HUES6 (cell line): ENCODE measurements at regions not wholly inside any gene's neighbourhood (a gene's known extent, or its start where the extent isn't known, plus 50 kb on each side); places are given as distances from the start of the nearest gene placed in this dataset.

ENCODE experiments used
- H3K27ac ChIP-seq: 2 replicates; pipeline ENCODE4 v1.7.0; 2013; ENCODE audit warnings: low read depth, mild to moderate bottlenecking, low read length, inconsistent platforms
- H3K27me3 ChIP-seq: 2 replicates; pipeline ENCODE4 v1.6.1; 2013; ENCODE audit warnings: low read length; ENCODE audit not compliant: control insufficient read depth, insufficient read depth
- H3K36me3 ChIP-seq: 2 replicates; pipeline ENCODE4 v1.6.1; 2013; ENCODE audit warnings: low read length; ENCODE audit not compliant: control insufficient read depth, insufficient read depth
- H3K4me1 ChIP-seq: 2 replicates; pipeline ENCODE4 v1.6.1; 2013; ENCODE audit warnings: low read length; ENCODE audit not compliant: control insufficient read depth, insufficient read depth
- H3K4me3 ChIP-seq: 2 replicates; pipeline ENCODE4 v1.5.1; 2013; ENCODE audit warnings: low read depth, low read length
- H3K9ac ChIP-seq: one replicate; pipeline ENCODE4 v1.6.1; 2013; ENCODE audit warnings: mild to moderate bottlenecking, low read length
- H3K9me3 ChIP-seq: 2 replicates; pipeline ENCODE4 v1.6.1; 2013; ENCODE audit warnings: low read depth, low read length; ENCODE audit not compliant: control insufficient read depth, insufficient read depth

GRCh38 chr14:53711205-53711604, 245.4 kb downstream of the BMP4 start:
- Histone ChIP-seq H3K4me3 (no peak overlapping the region), H3K9ac (no peak overlapping the region), H3K27ac (no peak overlapping the region), H3K4me1 (no peaks in the 10 kb centered on the region), H3K36me3 (no peaks in the 10 kb centered on the region), H3K27me3 (no peaks in the 10 kb centered on the region), H3K9me3 (no peaks in the 10 kb centered on the region)

- H3K9me3 ChIP-seq: no peaks in the 10 kb centered on the region
- no peaks in the 10 kb centered on the region for H3K27me3 ChIP-seq
- H3K36me3 ChIP-seq: no peaks in the 10 kb centered on the region
- no peak overlapping the region for H3K9ac ChIP-seq
- H3K4me3 ChIP-seq: no peak overlapping the region
- H3K27ac ChIP-seq: no peak overlapping the region
- no peaks in the 10 kb centered on the region for H3K4me1 ChIP-seq
Observed at GRCh38 chr14:53710615-53711014, 246.0 kb downstream of the BMP4 start.

GRCh38 chr14:53709381-53709780, 247.2 kb downstream of the BMP4 start:
- H3K27me3 ChIP-seq: no peaks in the 10 kb centered on the region
- H3K4me1 ChIP-seq: no peaks in the 10 kb centered on the region
- no peak overlapping the region for H3K4me3 ChIP-seq
- no peak overlapping the region for H3K9ac ChIP-seq
- no peak overlapping the region for H3K27ac ChIP-seq
- no peaks in the 10 kb centered on the region for H3K36me3 ChIP-seq
- no peaks in the 10 kb centered on the region for H3K9me3 ChIP-seq

- H3K36me3 ChIP-seq: no peaks in the 10 kb centered on the region
- H3K4me1 ChIP-seq: no peaks in the 10 kb centered on the region
- H3K27me3 ChIP-seq: no peaks in the 10 kb centered on the region
- H3K9ac ChIP-seq: no peak overlapping the region
- no peak overlapping the region for H3K27ac ChIP-seq
- no peaks in the 10 kb centered on the region for H3K9me3 ChIP-seq
- no peak overlapping the region for H3K4me3 ChIP-seq
Observed at GRCh38 chr14:53703457-53703856, 253.2 kb downstream of the BMP4 start.

- no peak overlapping the region for H3K4me3 ChIP-seq
- H3K4me1 ChIP-seq: no peaks in the 10 kb centered on the region
- H3K27me3 ChIP-seq: no peaks in the 10 kb centered on the region
- H3K27ac ChIP-seq: no peak overlapping the region
- H3K9me3 ChIP-seq: no peaks in the 10 kb centered on the region
- no peak overlapping the region for H3K9ac ChIP-seq
- no peaks in the 10 kb centered on the region for H3K36me3 ChIP-seq
Observed at GRCh38 chr14:53701108-53701875, 255.3 kb downstream of the BMP4 start.

- no peak overlapping the region for H3K27ac ChIP-seq
Observed at GRCh38 chr14:53696217-53696965, 260.2 kb downstream of the BMP4 start.

GRCh38 chr14:53695692-53696214, 260.9 kb downstream of the BMP4 start:
- H3K9ac ChIP-seq: no peak overlapping the region

More at GRCh38 chr14:53696217-53696965, 260.2 kb downstream of the BMP4 start:
- no peak overlapping the region for H3K4me3 ChIP-seq
- no peaks in the 10 kb centered on the region for H3K27me3 ChIP-seq
- H3K4me1 ChIP-seq: no peaks in the 10 kb centered on the region
- H3K9ac ChIP-seq: no peak overlapping the region
- H3K9me3 ChIP-seq: no peaks in the 10 kb centered on the region
- no peaks in the 10 kb centered on the region for H3K36me3 ChIP-seq

GRCh38 chr14:53692885-53693284, 263.7 kb downstream of the BMP4 start:
- Histone ChIP-seq H3K9me3 (no peaks in the 10 kb centered on the region), H3K9ac (no peak overlapping the region), H3K4me1 (no peaks in the 10 kb centered on the region), H3K27ac (no peak overlapping the region), H3K4me3 (no peak overlapping the region), H3K27me3 (no peaks in the 10 kb centered on the region), H3K36me3 (no peaks in the 10 kb centered on the region)

More at GRCh38 chr14:53695692-53696214, 260.9 kb downstream of the BMP4 start:
- Histone ChIP-seq H3K27ac (no peak overlapping the region), H3K36me3 (no peaks in the 10 kb centered on the region), H3K27me3 (no peaks in the 10 kb centered on the region), H3K4me3 (no peak overlapping the region), H3K9me3 (no peaks in the 10 kb centered on the region), H3K4me1 (no peaks in the 10 kb centered on the region)

GRCh38 chr14:53692451-53692850, 264.2 kb downstream of the BMP4 start:
- no peaks in the 10 kb centered on the region for H3K4me1 ChIP-seq
- H3K4me3 ChIP-seq: no peak overlapping the region

GRCh38 chr14:53683229-53683628, 273.4 kb downstream of the BMP4 start:
- Histone ChIP-seq H3K4me1 (no peaks in the 10 kb centered on the region), H3K9me3 (no peaks in the 10 kb centered on the region), H3K4me3 (no peak overlapping the region), H3K27ac (no peak overlapping the region), H3K27me3 (no peaks in the 10 kb centered on the region), H3K9ac (no peak overlapping the region), H3K36me3 (no peaks in the 10 kb centered on the region)

More at GRCh38 chr14:53692451-53692850, 264.2 kb downstream of the BMP4 start:
- no peaks in the 10 kb centered on the region for H3K36me3 ChIP-seq
- no peak overlapping the region for H3K9ac ChIP-seq
- H3K27ac ChIP-seq: no peak overlapping the region
- no peaks in the 10 kb centered on the region for H3K9me3 ChIP-seq
- no peaks in the 10 kb centered on the region for H3K27me3 ChIP-seq

GRCh38 chr14:53672526-53672925, 284.1 kb downstream of the BMP4 start:
- no peaks in the 10 kb centered on the region; the same call in 1 of the 2 replicates for H3K9me3 ChIP-seq
- no peaks in the 10 kb centered on the region for H3K4me1 ChIP-seq
- no peak overlapping the region for H3K4me3 ChIP-seq
- no peaks in the 10 kb centered on the region for H3K36me3 ChIP-seq
- no peaks in the 10 kb centered on the region for H3K27me3 ChIP-seq
- no peak overlapping the region for H3K9ac ChIP-seq
- H3K27ac ChIP-seq: no peak overlapping the region
